ENCODE measurements at regions not wholly inside any gene's neighbourhood (a gene's known extent, or its start where the extent isn't known, plus 50 kb on each side); places are given as distances from the start of the nearest gene placed in this dataset.

DNA sequence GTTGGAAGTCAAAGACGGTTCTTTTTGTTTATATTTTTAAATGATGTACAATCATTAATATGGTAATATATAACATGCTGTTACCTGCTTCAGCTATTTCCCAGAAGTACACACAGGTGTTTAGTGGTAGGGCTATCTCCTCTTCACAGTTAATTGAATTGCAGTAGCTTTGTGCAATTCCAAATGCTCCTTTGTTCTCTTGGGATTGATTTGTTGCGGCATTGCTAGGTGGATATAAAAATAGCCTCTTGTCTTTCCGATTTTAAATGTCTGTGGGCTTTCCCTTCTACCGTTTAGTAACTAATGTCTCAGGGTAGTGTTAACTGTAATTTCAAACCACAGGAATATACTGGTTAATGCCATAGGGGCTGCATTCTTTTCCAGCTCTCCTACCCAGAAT, 307.6 kb upstream of the SLITRK3 start:
- TF ChIP-seq, protein P1, sequence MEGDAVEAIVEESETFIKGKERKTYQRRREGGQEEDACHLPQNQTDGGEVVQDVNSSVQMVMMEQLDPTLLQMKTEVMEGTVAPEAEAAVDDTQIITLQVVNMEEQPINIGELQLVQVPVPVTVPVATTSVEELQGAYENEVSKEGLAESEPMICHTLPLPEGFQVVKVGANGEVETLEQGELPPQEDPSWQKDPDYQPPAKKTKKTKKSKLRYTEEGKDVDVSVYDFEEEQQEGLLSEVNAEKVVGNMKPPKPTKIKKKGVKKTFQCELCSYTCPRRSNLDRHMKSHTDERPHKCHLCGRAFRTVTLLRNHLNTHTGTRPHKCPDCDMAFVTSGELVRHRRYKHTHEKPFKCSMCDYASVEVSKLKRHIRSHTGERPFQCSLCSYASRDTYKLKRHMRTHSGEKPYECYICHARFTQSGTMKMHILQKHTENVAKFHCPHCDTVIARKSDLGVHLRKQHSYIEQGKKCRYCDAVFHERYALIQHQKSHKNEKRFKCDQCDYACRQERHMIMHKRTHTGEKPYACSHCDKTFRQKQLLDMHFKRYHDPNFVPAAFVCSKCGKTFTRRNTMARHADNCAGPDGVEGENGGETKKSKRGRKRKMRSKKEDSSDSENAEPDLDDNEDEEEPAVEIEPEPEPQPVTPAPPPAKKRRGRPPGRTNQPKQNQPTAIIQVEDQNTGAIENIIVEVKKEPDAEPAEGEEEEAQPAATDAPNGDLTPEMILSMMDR (IDR thresholded peaks at IDR 0.05): no peak
- no peak for TF ChIP-seq EP300 (IDR thresholded peaks at IDR 0.05)

All from tibial nerve (tissue), 4 donors.